ENCODE measurements at regions not wholly inside any gene's neighbourhood (a gene's known extent, or its start where the extent isn't known, plus 50 kb on each side); places are given as distances from the start of the nearest gene placed in this dataset.

- no peak for TF ChIP-seq EZH2phosphoT487 (IDR thresholded peaks at IDR 0.05; ENCODE audit: low read depth, severe bottlenecking, unreplicated experiment)
- no peak for TF ChIP-seq CTCF (IDR thresholded peaks at IDR 0.05; ENCODE audit: poor library complexity)
Observed at GRCh38 chr3:31290046-31290445, 242.7 kb upstream of the STT3B start.
